Neural cell (in vitro differentiated cells): ENCODE measurements at regions not wholly inside any gene's neighbourhood (a gene's known extent, or its start where the extent isn't known, plus 50 kb on each side); places are given as distances from the start of the nearest gene placed in this dataset.

Experiments used
- H2AFZ ChIP-seq: fragments of 200-600, 300-800 bp; sonication (generic), shearing (Covaris generic); 2 replicates; pipeline ENCODE4 v1.6.0; 2014; ENCODE audit warnings: low read depth, mild to moderate bottlenecking, antibody characterized with exemption, low read length, moderate library complexity
- H3F3A ChIP-seq: fragments of 200-600 bp; shearing (Covaris generic); 2 replicates; pipeline ENCODE4 v1.6.1; 2016; ENCODE audit warnings: mild to moderate bottlenecking, moderate library complexity, mixed read lengths, antibody characterized with exemption, low read length; ENCODE audit not compliant: insufficient read depth, poor library complexity, severe bottlenecking
- H3K27ac ChIP-seq: fragments of 200-600, 300-800 bp; sonication (generic), shearing (Covaris generic); 2 replicates; pipeline ENCODE4 v1.5.1; 2014; ENCODE audit warnings: mild to moderate bottlenecking, low read length, moderate library complexity
- H3K27me3 ChIP-seq: fragments of 300-800, 200-600 bp; sonication (generic), shearing (Covaris generic); 2 replicates; pipeline ENCODE4 v1.6.0; 2014; ENCODE audit warnings: mild to moderate bottlenecking, low read depth, low read length, moderate library complexity; ENCODE audit not compliant: insufficient read depth
- H3K36me3 ChIP-seq: fragments of 300-800, 200-600 bp; sonication (generic), shearing (Covaris generic); 2 replicates; pipeline ENCODE4 v1.5.1; 2014; ENCODE audit warnings: mild to moderate bottlenecking, antibody characterized with exemption, low read length, moderate library complexity; ENCODE audit not compliant: insufficient read depth
- H3K4me2 ChIP-seq: fragments of 300-800, 200-600 bp; sonication (generic), shearing (Covaris generic); 2 replicates; pipeline ENCODE4 v1.6.0; 2014; ENCODE audit warnings: mild to moderate bottlenecking, low read length
- H3K4me3 ChIP-seq: fragments of 300-800, 200-600 bp; sonication (generic), shearing (Covaris generic); 2 replicates; pipeline ENCODE4 v1.5.1; 2014; ENCODE audit warnings: mild to moderate bottlenecking, low read length, moderate library complexity
- H3K79me2 ChIP-seq: fragments of 200-600 bp; shearing (Covaris generic); replicated peaks from 2 replicates; pipeline ENCODE4 v1.6.0; 2014; ENCODE audit warnings: mild to moderate bottlenecking, low read length, moderate library complexity; ENCODE audit not compliant: insufficient read depth
- H3K9ac ChIP-seq: fragments of 300-800, 200-600 bp; sonication (generic), shearing (Covaris generic); 2 replicates; pipeline ENCODE4 v1.6.1; 2016; ENCODE audit warnings: mild to moderate bottlenecking, low read length, mixed read lengths
- H3K9me2 ChIP-seq: fragments of 200-600 bp; shearing (Covaris generic); 2 replicates; pipeline ENCODE4 v1.6.1; 2016; ENCODE audit warnings: mild to moderate bottlenecking, low read length, mixed read lengths; ENCODE audit not compliant: insufficient read depth
- H3K9me3 ChIP-seq: fragments of 200-600, 300-800 bp; sonication (generic), shearing (Covaris generic); 2 replicates; pipeline ENCODE4 v1.6.1; 2016; ENCODE audit warnings: mild to moderate bottlenecking, mixed run types, low read length, moderate library complexity, mixed read lengths
- H4K20me1 ChIP-seq: fragments of 200-600 bp; shearing (Covaris generic); 2 replicates; pipeline ENCODE4 v1.6.1; 2016; ENCODE audit warnings: mild to moderate bottlenecking, mixed run types; ENCODE audit not compliant: insufficient read depth
- CTCF ChIP-seq: fragments of 450-650 bp; IDR thresholded peaks from 2 replicates; pipeline ENCODE4 v1.5.1; 2014; ENCODE audit warnings: antibody characterized with exemption, mild to moderate bottlenecking, moderate library complexity; ENCODE audit not compliant: poor library complexity, severe bottlenecking
- EP300 ChIP-seq: fragments of 450-650 bp; conservative IDR thresholded peaks from 2 replicates; pipeline ENCODE4 v1.6.1; 2014; ENCODE audit warnings: antibody characterized with exemption, mild to moderate bottlenecking, moderate library complexity; ENCODE audit not compliant: poor library complexity, severe bottlenecking
- EZH2 ChIP-seq: fragments of 200-600, 300-800 bp; shearing (Covaris generic), sonication (generic); IDR thresholded peaks from 2 replicates; pipeline ENCODE4 v1.6.1; 2014; ENCODE audit warnings: antibody characterized with exemption, low read length, borderline replicate concordance, mild to moderate bottlenecking; ENCODE audit not compliant: insufficient read depth, poor library complexity, severe bottlenecking
- MXI1 ChIP-seq: fragments of 450-650 bp; conservative IDR thresholded peaks from 2 replicates; pipeline ENCODE4 v1.6.1; 2014; ENCODE audit warnings: antibody characterized with exemption, mild to moderate bottlenecking; ENCODE audit not compliant: poor library complexity, severe bottlenecking
- POLR2AphosphoS5 ChIP-seq: IDR thresholded peaks from 2 replicates; pipeline ENCODE4 v1.6.1; 2012
- RAD21 ChIP-seq: fragments of 450-650 bp; conservative IDR thresholded peaks from 2 replicates; pipeline ENCODE4 v1.6.1; 2014; ENCODE audit warnings: antibody characterized with exemption, mild to moderate bottlenecking, moderate library complexity
- REST ChIP-seq: IDR thresholded peaks from 2 replicates; pipeline ENCODE4 v1.6.1; 2012; ENCODE audit warnings: borderline replicate concordance
- SMC3 ChIP-seq: fragments of 450-650 bp; conservative IDR thresholded peaks from 2 replicates; pipeline ENCODE4 v1.6.1; 2014; ENCODE audit warnings: antibody characterized with exemption, mild to moderate bottlenecking, moderate library complexity; ENCODE audit not compliant: poor library complexity
- TAF1 ChIP-seq: IDR thresholded peaks from 2 replicates; pipeline ENCODE4 v1.6.1; 2012; ENCODE audit warnings: low read depth

DNA sequence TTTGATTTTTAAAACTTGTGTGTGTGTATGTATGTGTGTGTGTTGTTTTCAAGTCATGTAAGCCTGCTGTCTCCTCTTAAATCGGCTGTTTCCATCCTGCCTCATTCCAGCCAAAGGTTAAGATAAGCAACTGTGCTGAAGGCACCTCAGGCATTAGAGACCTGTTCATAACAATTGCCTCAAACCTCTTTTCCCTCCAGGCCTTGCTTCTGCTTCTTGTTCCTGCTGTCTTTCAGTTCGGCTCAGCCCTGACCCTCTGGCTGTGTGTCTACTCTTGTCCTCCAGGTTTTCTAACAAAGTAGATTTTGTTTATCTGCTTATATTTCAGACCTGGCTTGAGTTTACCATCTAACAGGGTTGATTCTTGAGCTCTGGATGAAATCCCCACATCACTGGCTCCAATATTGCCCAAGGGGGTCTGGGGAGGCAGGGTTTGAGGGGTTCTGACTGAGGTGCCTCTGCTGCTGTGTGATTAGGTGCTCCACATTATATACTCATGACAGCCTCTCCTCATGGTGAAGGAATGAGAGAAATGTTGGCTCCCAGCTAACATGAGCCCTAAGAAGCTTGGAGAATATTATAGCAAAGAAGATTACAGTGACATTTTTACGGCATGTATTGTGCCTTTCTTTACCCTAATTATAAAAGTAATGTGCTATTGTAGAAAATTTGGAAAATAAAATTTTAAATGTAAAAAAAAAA, 229.7 kb upstream of the PIK3R1 start:
- H3K36me3 ChIP-seq = no peaks in the 10 kb centered on the region
- H3K9ac ChIP-seq = no peak overlapping the region
- H3K27me3 ChIP-seq = no peaks in the 10 kb centered on the region
- no peak overlapping the region for H2AFZ ChIP-seq
- H4K20me1 ChIP-seq = no peaks in the 10 kb centered on the region
- no peaks in the 10 kb centered on the region for H3K9me2 ChIP-seq
- no peaks in the 10 kb centered on the region for H3K9me3 ChIP-seq
- no peaks in the 10 kb centered on the region for H3F3A ChIP-seq
- TF ChIP-seq RAD21 (no peak), EP300 (no peak), EZH2 (no peak), REST (no peak), MXI1 (no peak), TAF1 (no peak), SMC3 (no peak), POLR2AphosphoS5 (no peak), CTCF (no peak)
- no peak overlapping the region for H3K27ac ChIP-seq
- H3K4me2 ChIP-seq = no peak overlapping the region
- H3K4me3 ChIP-seq = no peak overlapping the region
- no peaks in the 10 kb centered on the region for H3K79me2 ChIP-seq

GRCh38 chr5:67984546-67984945, 231.0 kb upstream of the PIK3R1 start:
- no peaks in the 10 kb centered on the region for H3K79me2 ChIP-seq
- H3K4me3 ChIP-seq = no peak overlapping the region
- H3K27me3 ChIP-seq = no peaks in the 10 kb centered on the region
- no peaks in the 10 kb centered on the region for H3K36me3 ChIP-seq
- H3K9ac ChIP-seq = no peak overlapping the region
- no peak overlapping the region for H2AFZ ChIP-seq
- H3K27ac ChIP-seq = no peak overlapping the region
- H3K9me2 ChIP-seq = no peaks in the 10 kb centered on the region
- H3K9me3 ChIP-seq = no peaks in the 10 kb centered on the region
- H3K4me2 ChIP-seq = no peak overlapping the region
- TF ChIP-seq MXI1 (no peak), RAD21 (no peak), EP300 (no peak), SMC3 (no peak), CTCF (no peak)
- H4K20me1 ChIP-seq = no peaks in the 10 kb centered on the region
- no peaks in the 10 kb centered on the region for H3F3A ChIP-seq
